IPS-18a (cell line): ENCODE measurements at regions not wholly inside any gene's neighbourhood (a gene's known extent, or its start where the extent isn't known, plus 50 kb on each side); places are given as distances from the start of the nearest gene placed in this dataset.
"Not testable (repeated sequence)": the region's sequence is repeated elsewhere in the genome, so short reads cannot be mapped to it uniquely, and the experiment has no call there.

ENCODE experiments used
- H3K27ac ChIP-seq: one replicate; pipeline ENCODE4 v1.5.1; 2013; ENCODE audit warnings: low read length
- H3K27me3 ChIP-seq: one replicate; pipeline ENCODE4 v1.6.1; 2013; ENCODE audit warnings: mild to moderate bottlenecking, low read length; ENCODE audit not compliant: control insufficient read depth, insufficient read depth
- H3K36me3 ChIP-seq: one replicate; pipeline ENCODE4 v1.6.1; 2013; ENCODE audit warnings: low read depth, low read length; ENCODE audit not compliant: control insufficient read depth
- H3K4me1 ChIP-seq: one replicate; pipeline ENCODE4 v1.6.1; 2013; ENCODE audit warnings: low read depth, low read length; ENCODE audit not compliant: control insufficient read depth
- H3K4me3 ChIP-seq: one replicate; pipeline ENCODE4 v1.5.1; 2013; ENCODE audit warnings: low read length
- H3K9ac ChIP-seq: one replicate; pipeline ENCODE4 v1.6.1; 2013; ENCODE audit warnings: mild to moderate bottlenecking, low read length, moderate library complexity
- H3K9me3 ChIP-seq: one replicate; pipeline ENCODE4 v1.6.1; 2013; ENCODE audit warnings: low read depth, low read length; ENCODE audit not compliant: control insufficient read depth

DNA sequence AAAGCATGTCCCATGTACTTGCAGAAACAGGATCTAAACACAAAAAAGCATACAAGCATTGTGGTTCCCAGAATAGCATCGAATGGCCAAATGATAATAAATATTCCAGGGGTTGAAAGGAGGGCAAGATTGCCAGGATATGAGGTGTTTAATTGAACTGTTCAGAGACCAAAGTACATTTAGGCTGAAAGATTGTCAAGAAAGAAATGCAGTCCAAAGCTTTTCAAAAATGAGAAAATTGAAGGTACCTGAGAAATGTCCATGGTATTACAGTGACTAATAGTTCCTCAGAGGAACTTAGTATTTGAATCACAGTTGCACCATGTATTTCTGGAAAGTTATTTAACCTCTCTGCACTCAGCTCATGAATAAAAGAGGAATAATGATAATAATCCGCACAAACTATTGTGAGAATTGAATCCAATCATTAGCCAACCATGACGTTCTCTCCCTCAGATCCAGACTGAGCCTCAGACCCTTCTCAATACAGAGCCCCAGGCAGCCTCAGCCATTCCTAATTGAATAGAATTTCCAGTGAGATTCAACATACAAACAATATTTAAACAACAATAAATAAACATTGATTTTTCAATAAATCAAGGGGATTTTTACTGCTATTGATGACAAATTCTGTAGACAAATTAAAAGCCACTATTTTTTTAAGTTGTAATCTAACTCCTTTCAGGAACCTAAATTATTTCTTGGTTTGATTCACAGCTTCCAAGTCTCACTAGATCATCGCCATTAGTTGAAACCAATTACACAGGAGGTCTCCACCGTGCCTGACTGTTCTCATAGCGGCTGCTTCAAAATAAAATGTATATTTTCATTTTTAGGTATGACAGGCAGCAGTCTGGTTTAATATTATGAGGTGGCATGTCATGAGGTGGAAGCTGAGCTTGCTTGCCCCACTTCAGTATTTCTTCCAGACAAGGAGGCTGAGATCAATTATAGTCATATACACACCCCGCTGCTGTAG lies 144.3 kb upstream of the TENT5A start:
- no peaks in the 10 kb centered on the region for H3K27me3 ChIP-seq
- no peaks in the 10 kb centered on the region for H3K9me3 ChIP-seq
- no peak overlapping the region for H3K9ac ChIP-seq
- H3K4me3 ChIP-seq, result no peak overlapping the region
- H3K4me1 ChIP-seq, result peaks cover 4% of the 10 kb centered on the region
- no peaks in the 10 kb centered on the region for H3K36me3 ChIP-seq
- no peak overlapping the region for H3K27ac ChIP-seq

DNA sequence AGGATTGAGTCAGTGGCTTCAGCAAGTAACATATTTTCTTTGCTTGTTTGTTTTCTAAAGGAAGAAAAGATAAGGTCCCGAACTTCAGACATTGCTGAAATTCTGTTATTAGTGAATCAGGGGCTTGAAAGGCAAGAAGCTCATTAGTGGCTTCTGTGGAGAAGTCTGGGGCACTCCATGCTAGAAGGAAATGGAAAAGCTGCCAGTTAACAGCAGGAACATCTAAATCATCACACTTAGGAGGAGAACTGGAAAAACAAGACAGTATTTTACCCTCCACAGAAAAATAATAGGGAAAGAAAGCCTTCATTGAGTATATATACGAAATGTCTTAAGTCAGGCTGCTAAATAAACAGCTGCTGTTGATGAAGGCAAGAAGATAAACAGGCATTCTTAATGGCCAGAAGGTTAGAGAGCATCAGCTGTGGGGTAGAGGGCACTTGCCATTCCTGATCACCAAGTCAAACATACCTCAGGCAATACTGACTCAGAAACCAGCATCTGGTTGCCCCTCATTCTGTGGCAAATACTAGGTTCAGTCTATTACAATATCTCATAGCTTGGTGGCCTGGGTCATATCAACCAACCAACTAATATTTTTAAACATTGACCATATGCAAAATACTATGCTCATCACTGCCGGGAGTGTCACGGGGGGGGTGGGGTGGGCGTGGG lies 143.2 kb upstream of the TENT5A start:
- Histone ChIP-seq H3K9ac (no peak overlapping the region), H3K27me3 (no peaks in the 10 kb centered on the region), H3K4me1 (peaks cover 4% of the 10 kb centered on the region), H3K9me3 (no peaks in the 10 kb centered on the region), H3K4me3 (no peak overlapping the region), H3K36me3 (no peaks in the 10 kb centered on the region), H3K27ac (no peak overlapping the region)

DNA sequence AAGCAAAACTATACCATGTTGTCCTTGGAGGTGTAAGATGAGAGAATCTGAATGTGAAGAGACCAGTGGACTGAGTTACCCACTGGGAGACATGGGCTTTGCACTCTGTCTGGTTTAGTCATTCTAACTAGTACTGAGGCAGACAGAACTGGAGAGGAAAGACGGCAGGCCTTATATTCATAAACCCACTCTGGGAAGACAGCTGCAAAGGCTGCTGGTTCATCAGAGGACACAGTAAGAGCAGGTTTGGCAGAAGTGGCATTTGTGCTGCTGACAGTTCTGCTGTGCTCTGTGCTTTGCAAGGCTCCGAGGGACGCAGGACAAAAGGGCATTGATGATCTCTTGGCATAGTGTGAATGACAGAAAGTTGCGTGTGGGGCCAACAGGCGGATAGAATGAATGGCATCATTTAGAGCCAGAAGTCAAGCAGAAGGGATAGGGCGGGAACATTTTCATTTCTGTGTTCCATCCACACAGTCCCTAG lies 142.3 kb upstream of the TENT5A start:
- Histone ChIP-seq H3K36me3 (no peaks in the 10 kb centered on the region), H3K4me3 (no peak overlapping the region), H3K27ac (no peak overlapping the region), H3K27me3 (no peaks in the 10 kb centered on the region), H3K9ac (no peak overlapping the region), H3K4me1 (peaks cover 4% of the 10 kb centered on the region), H3K9me3 (no peaks in the 10 kb centered on the region)

DNA sequence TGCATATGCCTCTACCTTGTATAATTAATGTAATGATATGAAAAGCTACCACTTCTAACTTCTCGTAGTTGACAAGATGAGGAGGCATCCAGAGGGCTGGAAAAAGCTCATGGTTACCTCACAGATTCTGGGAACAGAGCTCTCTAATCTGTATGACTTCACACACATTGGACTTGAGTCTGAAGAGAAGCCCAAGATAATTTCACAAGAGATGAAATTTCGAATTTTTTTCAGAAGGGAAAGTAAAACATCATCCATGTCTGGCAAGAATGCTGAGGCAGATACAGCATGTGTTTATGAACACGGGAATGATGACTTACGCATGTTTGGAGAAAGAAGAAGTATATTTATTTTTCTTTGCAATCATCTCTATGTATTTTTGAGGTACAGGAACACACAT lies 141.8 kb upstream of the TENT5A start:
- Histone ChIP-seq H3K27me3 (no peaks in the 10 kb centered on the region), H3K27ac (no peak overlapping the region), H3K4me1 (peaks cover 3% of the 10 kb centered on the region), H3K4me3 (no peak overlapping the region), H3K9me3 (no peaks in the 10 kb centered on the region), H3K9ac (no peak overlapping the region), H3K36me3 (no peaks in the 10 kb centered on the region)

DNA sequence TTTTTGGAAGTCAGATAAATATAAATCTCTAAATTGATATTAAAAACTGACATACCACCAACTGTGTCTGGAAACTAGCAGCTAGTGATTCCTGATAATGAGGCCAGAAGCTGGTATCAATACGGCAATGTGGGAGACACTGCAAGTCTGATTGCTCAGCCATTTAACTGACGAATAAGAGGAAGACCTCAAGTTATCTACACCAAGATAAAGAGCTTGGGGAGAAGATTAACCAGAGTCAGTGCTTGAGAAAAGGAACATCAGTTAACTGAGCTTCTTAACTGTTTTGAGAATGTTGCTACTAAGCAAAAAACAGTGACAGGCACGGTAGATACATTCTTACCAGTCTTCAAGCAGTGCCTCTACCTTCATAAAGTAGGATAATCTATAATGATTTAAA lies 140.4 kb upstream of the TENT5A start:
- no peak overlapping the region for H3K9ac ChIP-seq
- no peaks in the 10 kb centered on the region for H3K27me3 ChIP-seq
- H3K9me3 ChIP-seq, result no peaks in the 10 kb centered on the region
- H3K4me1 ChIP-seq, result no peaks in the 10 kb centered on the region
- no peak overlapping the region for H3K4me3 ChIP-seq
- H3K36me3 ChIP-seq, result no peaks in the 10 kb centered on the region
- H3K27ac ChIP-seq, result no peak overlapping the region

DNA sequence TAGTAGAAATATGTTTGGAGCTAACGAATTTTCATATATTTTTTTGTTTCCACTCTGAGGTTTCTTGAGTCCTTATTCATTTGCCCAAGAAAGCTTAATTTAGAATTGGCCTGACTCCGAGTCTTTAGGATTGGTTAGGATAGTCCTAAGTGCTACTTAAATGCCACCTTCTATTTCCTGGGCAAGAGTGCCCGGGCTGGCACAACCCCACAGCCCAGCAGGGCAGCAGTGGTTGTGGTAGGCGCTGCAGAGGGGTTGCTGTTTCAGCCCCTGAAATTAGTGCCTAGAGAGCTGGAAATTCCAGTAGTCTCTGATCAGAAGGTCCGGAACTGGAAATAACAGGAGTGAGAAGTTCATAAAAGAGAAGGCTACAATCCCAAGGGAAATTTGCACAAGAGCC lies 139.4 kb upstream of the TENT5A start:
- no peaks in the 10 kb centered on the region for H3K4me1 ChIP-seq
- H3K9me3 ChIP-seq, result no peaks in the 10 kb centered on the region
- H3K36me3 ChIP-seq, result no peaks in the 10 kb centered on the region
- no peaks in the 10 kb centered on the region for H3K27me3 ChIP-seq
- H3K4me3 ChIP-seq, result no peak overlapping the region
- H3K9ac ChIP-seq, result no peak overlapping the region
- H3K27ac ChIP-seq, result no peak overlapping the region

DNA sequence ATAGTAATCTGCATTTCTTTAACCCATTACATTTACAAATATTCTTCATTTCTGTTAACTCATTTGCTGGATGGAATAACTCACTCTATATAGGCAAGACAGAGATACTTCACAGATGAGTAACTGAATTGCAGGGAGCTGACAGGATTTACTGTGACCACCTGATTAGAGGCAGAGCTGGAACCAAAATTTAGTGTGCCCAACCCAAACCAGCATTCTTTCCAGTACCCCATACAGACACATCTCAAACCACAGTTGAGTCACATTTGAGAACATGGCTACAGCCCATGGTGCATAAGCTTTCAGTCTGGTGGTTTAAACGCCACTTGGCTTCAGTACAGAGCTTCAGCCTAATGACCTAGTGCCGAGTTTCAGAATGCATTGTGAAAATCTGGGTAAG lies 138.4 kb upstream of the TENT5A start:
- Histone ChIP-seq H3K9me3 (no peaks in the 10 kb centered on the region), H3K27me3 (no peaks in the 10 kb centered on the region)

GRCh38 chr6:81889377-81890053 lies 137.0 kb upstream of the TENT5A start:
- H3K4me3 ChIP-seq, result no peak overlapping the region
- H3K27me3 ChIP-seq, result no peaks in the 10 kb centered on the region
- no peaks in the 10 kb centered on the region for H3K4me1 ChIP-seq
- H3K9ac ChIP-seq, result no peak overlapping the region
- H3K27ac ChIP-seq, result no peak overlapping the region
- no peaks in the 10 kb centered on the region for H3K9me3 ChIP-seq
- H3K36me3 ChIP-seq, result no peaks in the 10 kb centered on the region

More for the DNA sequence above, 138.4 kb upstream of the TENT5A start:
- no peak overlapping the region for H3K4me3 ChIP-seq
- no peaks in the 10 kb centered on the region for H3K36me3 ChIP-seq
- no peak overlapping the region for H3K27ac ChIP-seq
- H3K4me1 ChIP-seq, result no peaks in the 10 kb centered on the region
- no peak overlapping the region for H3K9ac ChIP-seq

GRCh38 chr6:81886909-81887308 lies 134.4 kb upstream of the TENT5A start:
- H3K9me3 ChIP-seq, H3K27me3 ChIP-seq, H3K4me1 ChIP-seq, H3K4me3 ChIP-seq, H3K9ac ChIP-seq, H3K36me3 ChIP-seq, H3K27ac ChIP-seq: not testable (repeated sequence)

- no peak overlapping the region for H3K4me3 ChIP-seq
- H3K4me1 ChIP-seq, result no peaks in the 10 kb centered on the region
- no peaks in the 10 kb centered on the region for H3K36me3 ChIP-seq
- no peaks in the 10 kb centered on the region for H3K9me3 ChIP-seq
- no peak overlapping the region for H3K9ac ChIP-seq
- no peaks in the 10 kb centered on the region for H3K27me3 ChIP-seq
- H3K27ac ChIP-seq, result no peak overlapping the region
These were observed 133.7 kb upstream of the TENT5A start for GRCh38 chr6:81886157-81886556.

DNA sequence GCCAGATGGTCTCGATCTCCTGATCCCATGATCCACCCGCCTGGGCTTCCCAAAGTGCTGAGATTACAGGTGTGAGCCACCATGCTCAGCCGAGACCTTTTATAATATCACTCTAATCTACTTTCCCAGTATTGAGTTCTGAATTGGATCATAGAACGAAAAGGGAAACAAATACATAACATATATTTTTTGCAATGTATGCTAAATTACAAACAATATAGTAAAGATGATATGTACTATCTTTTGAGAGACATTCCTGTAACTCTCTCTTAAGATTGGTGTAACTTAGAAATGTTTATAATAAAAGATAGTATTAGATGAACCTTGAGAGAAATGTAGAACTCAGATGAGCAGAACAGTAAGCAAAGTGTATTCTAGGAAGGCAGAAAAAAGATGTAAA lies 129.2 kb upstream of the TENT5A start:
- no peak overlapping the region for H3K4me3 ChIP-seq
- H3K4me1 ChIP-seq, result no peaks in the 10 kb centered on the region
- no peaks in the 10 kb centered on the region for H3K36me3 ChIP-seq
- no peaks in the 10 kb centered on the region for H3K9me3 ChIP-seq
- no peaks in the 10 kb centered on the region for H3K27me3 ChIP-seq
- no peak overlapping the region for H3K27ac ChIP-seq
- H3K9ac ChIP-seq, result no peak overlapping the region
